GM21367 (cell line): ENCODE measurements at regions not wholly inside any gene's neighbourhood (a gene's known extent, or its start where the extent isn't known, plus 50 kb on each side); places are given as distances from the start of the nearest gene placed in this dataset.

Experiments
- ATAC-seq: cut with Tn5 transposase; IDR thresholded peaks from one replicate; pipeline ENCODE4 v1.9.1; 2021; ENCODE audit not compliant: unreplicated experiment

DNA sequence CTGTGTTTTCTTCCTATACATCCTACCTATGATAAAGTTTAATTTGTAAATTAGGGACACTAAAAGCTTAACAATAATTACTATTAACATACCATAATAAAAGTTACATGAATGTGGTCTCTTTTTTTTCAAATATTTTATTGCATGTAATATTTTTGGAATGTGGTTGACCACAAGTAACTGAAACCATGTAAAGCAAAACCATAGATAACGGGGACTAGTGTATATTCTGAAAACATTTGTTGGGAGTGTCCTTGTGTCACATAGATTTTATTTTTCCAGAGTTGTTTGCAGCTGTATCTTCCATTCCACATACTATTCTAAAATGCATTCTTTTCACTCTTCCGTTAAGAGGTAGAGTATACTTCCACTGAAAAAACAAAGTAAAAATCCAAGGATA, 200.4 kb downstream of the KIF18A start:
- no peak for ATAC-seq

DNA sequence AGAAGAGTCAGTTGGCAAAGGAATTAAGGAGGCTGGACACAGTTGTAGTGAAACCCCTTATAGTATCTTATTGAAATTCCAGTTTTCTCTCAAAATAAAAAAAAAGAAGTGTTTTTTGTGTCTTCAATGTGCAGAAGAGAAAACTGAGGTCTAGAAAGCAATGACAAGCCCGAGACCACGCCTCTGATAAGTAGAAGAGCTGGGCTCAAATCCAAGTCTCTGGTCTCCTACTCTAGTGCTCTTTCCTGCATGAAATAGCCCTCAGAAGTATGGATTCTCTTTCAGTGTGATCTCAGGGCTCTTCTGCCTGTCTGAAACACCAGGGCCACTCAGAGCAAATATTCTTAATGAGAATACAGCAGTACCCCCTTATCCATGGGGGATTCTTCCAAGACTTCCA, 200.9 kb downstream of the KIF18A start:
- no peak for ATAC-seq

DNA sequence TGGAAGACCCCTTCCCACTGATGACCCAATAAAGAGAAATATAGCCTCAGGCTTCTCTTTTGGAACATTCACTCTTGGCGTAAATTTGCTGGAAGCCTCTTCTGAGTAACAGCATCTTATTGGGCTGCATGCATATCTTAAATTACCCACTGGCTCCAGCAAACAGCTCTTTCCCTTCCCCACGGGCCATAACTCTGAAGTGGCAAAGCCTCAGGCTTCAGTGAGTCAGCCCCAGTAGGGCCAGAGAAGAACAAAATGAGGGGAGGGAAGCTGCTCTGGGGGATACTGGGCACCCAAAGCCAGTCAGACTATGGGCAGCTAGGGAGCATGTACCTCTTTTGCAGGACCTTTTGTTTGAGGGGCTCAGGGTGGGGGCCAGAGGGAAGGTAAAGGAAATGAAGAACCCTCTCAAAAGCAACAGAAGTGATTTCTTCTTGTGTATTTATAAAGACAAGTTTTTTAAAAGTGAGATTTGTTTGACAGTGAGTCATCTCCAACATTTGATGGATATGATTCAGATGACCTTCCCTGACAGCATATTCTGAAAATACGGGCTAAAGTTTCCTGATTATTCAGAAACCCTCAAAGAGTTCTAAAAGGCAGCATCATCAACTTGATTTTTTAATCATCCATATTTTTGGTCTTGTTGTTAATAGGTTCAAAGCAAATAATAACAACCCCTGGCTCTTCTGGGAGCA, 203.4 kb downstream of the KIF18A start:
- no peak for ATAC-seq

DNA sequence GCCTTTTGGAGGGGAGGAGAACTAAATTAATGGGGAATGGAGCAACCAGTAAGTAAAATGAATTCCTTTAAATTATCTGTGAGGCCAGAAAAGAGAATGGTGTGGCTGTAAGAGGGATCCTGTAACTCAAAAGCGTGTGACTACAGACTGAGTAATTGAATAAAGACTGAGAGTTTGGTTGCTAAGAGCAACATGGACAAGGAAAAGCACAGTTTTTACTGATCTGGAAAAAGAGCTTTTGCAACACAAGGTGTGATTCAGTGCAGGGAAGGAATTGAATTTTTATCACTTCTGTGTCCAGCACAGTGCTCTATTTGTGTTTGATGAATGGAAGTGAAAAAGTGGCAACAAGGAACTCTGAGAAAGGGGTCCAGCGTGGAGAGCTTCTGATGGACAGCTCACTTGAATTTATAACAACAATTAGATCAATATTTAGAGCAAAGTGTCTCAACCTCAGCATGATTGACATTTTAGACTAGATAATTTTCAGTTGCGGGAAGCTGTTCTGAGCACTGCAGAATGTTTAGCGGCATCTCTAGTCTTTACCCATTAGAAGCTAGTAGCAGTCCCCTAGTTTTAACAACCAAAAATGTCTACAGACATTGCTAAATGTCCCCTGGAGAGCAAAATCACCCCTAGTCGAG, 202.8 kb upstream of the BDNF start:
- ATAC-seq: no peak

DNA sequence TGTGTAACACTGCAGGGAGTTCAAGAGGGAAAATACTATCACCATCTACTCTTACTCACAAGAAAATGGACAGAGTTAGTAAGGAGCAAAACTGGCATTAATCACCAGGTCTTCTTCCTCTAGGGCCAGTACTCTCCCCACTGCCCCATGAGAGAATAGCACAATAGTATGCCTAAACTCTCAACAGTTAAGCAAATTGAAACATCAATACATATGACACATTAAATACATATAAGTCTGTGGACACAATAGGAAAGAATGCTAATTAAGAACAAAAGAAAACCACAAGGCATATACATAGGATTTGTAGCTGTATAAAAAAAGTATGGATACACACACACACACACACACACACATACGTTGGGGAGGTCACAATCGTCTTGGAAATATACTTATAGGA, 197.9 kb upstream of the BDNF start:
- ATAC-seq: no peak

- no peak for ATAC-seq
Measured at GRCh38 chr11:27896096-27896495, 195.8 kb upstream of the BDNF start.

- no peak for ATAC-seq
Measured at GRCh38 chr11:27894552-27894951, 194.3 kb upstream of the BDNF start.

- ATAC-seq: no peak
Measured at GRCh38 chr11:27886857-27887256, 186.6 kb upstream of the BDNF start.

DNA sequence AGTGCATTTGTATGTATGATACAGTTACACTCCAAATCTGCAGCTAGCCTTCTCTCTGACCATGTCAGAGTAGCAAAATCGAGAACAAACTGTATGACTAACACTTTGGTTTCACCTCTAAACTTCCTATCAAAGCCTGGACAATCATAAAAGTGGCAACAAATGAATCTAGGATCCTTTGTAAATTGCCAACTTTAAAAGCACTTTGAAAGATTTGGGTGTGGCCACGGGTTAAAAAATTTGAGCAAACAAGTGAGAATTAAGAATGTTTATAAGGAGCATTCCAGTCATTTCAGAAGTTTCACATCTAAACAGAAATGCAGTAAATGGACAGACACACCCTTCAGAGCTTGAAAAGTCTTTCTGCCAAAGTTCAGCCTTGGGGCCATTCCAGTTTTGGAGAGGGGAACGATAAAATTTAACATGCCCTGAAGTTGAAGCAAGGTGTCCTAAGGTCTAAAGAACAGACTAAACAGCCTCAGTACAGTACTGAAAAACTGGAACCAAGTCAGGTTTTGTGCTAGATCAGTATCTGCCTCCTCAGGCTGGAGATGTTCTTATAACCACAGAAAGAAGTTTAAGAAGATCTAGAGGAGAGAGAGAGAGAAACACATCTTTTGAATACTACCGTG, 181.9 kb upstream of the BDNF start:
- ATAC-seq: no peak

DNA sequence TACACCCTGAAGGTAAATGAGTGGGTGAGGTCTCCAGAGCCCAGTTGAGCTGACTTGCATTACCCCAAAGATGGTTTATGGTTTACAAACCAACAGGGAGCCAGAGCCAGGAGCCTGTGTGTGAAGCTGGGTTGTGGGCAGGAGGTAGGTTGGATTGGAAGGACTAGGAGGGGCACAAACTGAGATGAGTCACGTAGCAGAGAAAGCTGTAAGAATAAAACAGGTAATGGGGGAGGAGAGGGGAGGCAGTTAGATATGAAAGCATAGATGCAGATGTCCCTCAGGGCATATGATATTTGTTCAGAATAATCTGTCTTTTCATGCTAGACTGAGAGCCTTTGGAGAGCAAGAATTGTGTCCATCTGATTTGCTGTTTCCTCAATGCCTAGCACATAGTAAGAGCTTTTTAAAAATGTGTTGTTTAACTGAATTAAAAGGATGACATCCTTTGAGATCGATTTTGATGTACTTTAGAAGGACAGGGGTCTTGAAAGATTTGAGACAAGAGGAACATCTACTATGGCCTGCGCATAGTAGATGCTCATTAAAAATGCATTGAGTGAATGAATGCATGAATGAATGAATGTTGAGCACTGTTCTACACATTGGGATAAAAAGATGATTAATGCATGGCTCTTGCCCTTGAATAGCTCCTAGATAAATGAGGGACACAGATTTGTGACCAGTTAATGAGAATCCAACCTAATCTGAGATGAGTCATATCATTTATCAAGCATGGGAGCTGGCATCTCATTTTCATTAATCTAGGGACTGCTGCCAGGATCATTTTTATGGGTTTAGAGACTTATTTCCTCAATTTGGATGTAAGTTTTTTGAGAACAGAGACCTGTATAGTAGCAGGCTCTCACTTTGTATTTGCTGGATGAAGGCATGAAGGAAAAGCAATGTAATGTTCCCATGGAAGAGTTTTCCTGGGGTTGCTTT, 175.8 kb upstream of the BDNF start:
- no peak for ATAC-seq

- no peak for ATAC-seq
Measured at GRCh38 chr11:27874998-27875830, 175.0 kb upstream of the BDNF start.

- ATAC-seq: no peak
Measured at GRCh38 chr11:27873664-27874063, 173.4 kb upstream of the BDNF start.

- no peak for ATAC-seq
Measured at GRCh38 chr11:27871056-27871455, 170.8 kb upstream of the BDNF start.

DNA sequence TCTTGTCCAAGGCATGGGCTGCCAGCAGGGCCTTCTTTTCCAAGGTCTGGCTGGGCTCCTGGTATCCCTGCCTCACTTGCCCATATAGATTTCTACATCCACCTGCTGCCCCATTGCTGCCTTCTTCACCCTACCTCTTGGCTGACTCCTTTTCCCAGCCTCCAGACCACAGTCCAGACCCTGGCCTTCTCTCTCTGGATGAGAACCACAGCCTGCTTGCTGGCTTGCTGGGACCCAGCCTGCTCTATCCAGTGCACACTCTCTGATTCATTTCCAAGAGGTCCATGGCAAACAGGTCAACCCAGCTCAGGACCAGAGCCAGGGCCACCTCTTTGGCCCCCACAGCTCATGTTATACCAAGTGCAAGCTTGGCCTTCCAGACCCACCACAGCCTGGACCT, 169.4 kb upstream of the BDNF start:
- ATAC-seq: no peak

- ATAC-seq: no peak
Measured at GRCh38 chr11:27868709-27869108, 168.5 kb upstream of the BDNF start.

DNA sequence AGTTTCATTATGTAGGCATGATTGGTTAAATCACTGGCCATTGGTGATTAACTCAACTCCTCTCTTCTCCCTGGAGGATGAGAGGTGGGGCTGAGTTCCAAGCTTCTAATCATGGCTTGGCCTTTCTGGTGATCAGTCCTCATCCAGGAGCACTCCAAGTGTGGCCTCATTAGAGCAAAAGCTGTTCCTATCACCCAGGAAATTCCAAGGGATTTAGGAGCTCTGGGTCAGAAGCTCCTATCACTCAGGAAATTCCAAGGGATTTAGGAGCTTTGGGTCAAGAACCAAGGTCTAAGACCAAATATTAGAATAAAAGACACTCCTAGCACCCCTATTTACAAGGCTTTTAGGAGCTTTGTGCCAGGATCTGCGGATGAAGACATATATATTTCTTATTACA, 168.0 kb upstream of the BDNF start:
- ATAC-seq: no peak

DNA sequence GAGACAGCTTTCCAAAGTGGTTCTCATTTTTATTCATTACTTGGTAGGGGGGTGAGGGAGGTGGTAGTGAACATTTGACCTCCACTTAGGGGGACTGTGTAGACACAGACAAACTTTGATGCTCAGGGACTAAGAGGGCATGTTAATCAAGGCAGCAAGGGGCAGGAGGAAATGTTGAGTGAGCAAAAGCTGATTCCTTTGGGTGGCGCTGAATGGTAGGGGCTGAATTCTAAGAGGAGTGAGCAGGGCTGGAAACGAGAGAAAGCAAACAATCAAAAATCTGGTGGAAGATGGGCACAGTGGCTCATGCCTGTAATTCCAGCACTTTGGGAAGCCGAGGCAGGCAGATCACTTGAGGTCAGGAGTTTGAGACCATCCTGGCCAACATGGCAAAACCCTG, 164.8 kb upstream of the BDNF start:
- ATAC-seq: no peak

GRCh38 chr11:27864611-27865010, 164.4 kb upstream of the BDNF start:
- ATAC-seq: no peak

GRCh38 chr11:27864091-27864491, 163.8 kb upstream of the BDNF start:
- no peak for ATAC-seq

- no peak for ATAC-seq
Measured at GRCh38 chr11:27863637-27864036, 163.4 kb upstream of the BDNF start.
